ENCODE measurements at regions not wholly inside any gene's neighbourhood (a gene's known extent, or its start where the extent isn't known, plus 50 kb on each side); places are given as distances from the start of the nearest gene placed in this dataset.
"Not testable (repeated sequence)": the region's sequence is repeated elsewhere in the genome, so short reads cannot be mapped to it uniquely, and the experiment has no call there.

- DNase-seq (ENCODE audit: low spot score), result peak; percentile 11
Measured at GRCh38 chr4:10276152-10276551, 159.6 kb upstream of the WDR1 start.

GRCh38 chr4:10275696-10276095 lies 159.1 kb upstream of the WDR1 start:
- DNase-seq (ENCODE audit: low spot score), result peak; percentile 38

GRCh38 chr4:10273030-10273429 lies 156.4 kb upstream of the WDR1 start:
- peak; percentile 11 for DNase-seq (ENCODE audit: low spot score)

- DNase-seq (ENCODE audit: low spot score), result no peak
Measured at GRCh38 chr4:10272511-10272910, 155.9 kb upstream of the WDR1 start.

- DNase-seq (ENCODE audit: low spot score), result no peak
Measured at GRCh38 chr4:10267066-10267465, 150.5 kb upstream of the WDR1 start.

- DNase-seq (ENCODE audit: low spot score), result peak; percentile 20
Measured at GRCh38 chr4:10260777-10261176, 144.2 kb upstream of the WDR1 start.

- DNase-seq (ENCODE audit: low spot score), result no peak
Measured at GRCh38 chr4:10259976-10260375, 143.4 kb upstream of the WDR1 start.

GRCh38 chr4:10256203-10256602 lies 139.6 kb upstream of the WDR1 start:
- DNase-seq (ENCODE audit: low spot score), result no peak

GRCh38 chr4:10253765-10254164 lies 137.2 kb upstream of the WDR1 start:
- no peak for DNase-seq (ENCODE audit: low spot score)

GRCh38 chr4:10245751-10246150 lies 129.2 kb upstream of the WDR1 start:
- DNase-seq (ENCODE audit: low spot score), result peak; percentile 0

GRCh38 chr4:10243856-10244255 lies 127.3 kb upstream of the WDR1 start:
- DNase-seq (ENCODE audit: low spot score), result no peak

GRCh38 chr4:10240691-10241090 lies 124.1 kb upstream of the WDR1 start:
- DNase-seq (ENCODE audit: low spot score), result no peak

- peak; percentile 0 for DNase-seq (ENCODE audit: low spot score)
Measured at GRCh38 chr4:10239982-10240654, 123.5 kb upstream of the WDR1 start.

- DNase-seq (ENCODE audit: low spot score), result peak; percentile 0
Measured at GRCh38 chr4:10237131-10237530, 120.5 kb upstream of the WDR1 start.

- DNase-seq (ENCODE audit: low spot score), result no peak
Measured at GRCh38 chr4:10232114-10232513, 115.5 kb upstream of the WDR1 start.

- no peak for DNase-seq (ENCODE audit: low spot score)
Measured at GRCh38 chr4:10226756-10227155, 110.2 kb upstream of the WDR1 start.

GRCh38 chr4:10225096-10225495 lies 108.5 kb upstream of the WDR1 start:
- no peak for DNase-seq (ENCODE audit: low spot score)

GRCh38 chr4:10223782-10224181 lies 107.2 kb upstream of the WDR1 start:
- DNase-seq (ENCODE audit: low spot score), result no peak

GRCh38 chr4:10213481-10213880 lies 96.9 kb upstream of the WDR1 start:
- not testable (repeated sequence) for DNase-seq (ENCODE audit: low spot score)

GRCh38 chr4:10212901-10213300 lies 96.3 kb upstream of the WDR1 start:
- no peak for DNase-seq (ENCODE audit: low spot score)

- DNase-seq (ENCODE audit: low spot score), result no peak
Measured at GRCh38 chr4:10212400-10212799, 95.8 kb upstream of the WDR1 start.

- DNase-seq (ENCODE audit: low spot score), result peak; percentile 0
Measured at GRCh38 chr4:10207116-10207515, 90.5 kb upstream of the WDR1 start.

GRCh38 chr4:10205223-10205622 lies 88.6 kb upstream of the WDR1 start:
- peak; percentile 36 for DNase-seq (ENCODE audit: low spot score)

GRCh38 chr4:10204401-10205058 lies 87.9 kb upstream of the WDR1 start:
- peak; percentile 94 for DNase-seq (ENCODE audit: low spot score)
